Astrocyte of the spinal cord (primary cell): ENCODE measurements at regions not wholly inside any gene's neighbourhood (a gene's known extent, or its start where the extent isn't known, plus 50 kb on each side); places are given as distances from the start of the nearest gene placed in this dataset.

Experiments
- DNase-seq: peaks from one replicate; pipeline ENCODE4 v3.0.0; 2011; ENCODE audit warnings: low read depth, low spot score
- H3K4me3 ChIP-seq: 2 replicates; pipeline ENCODE4 v1.5.1; 2011; ENCODE audit warnings: low read depth, mild to moderate bottlenecking, low read length, moderate library complexity
- CTCF ChIP-seq: IDR thresholded peaks from 2 replicates; pipeline ENCODE4 v1.5.1; 2012; ENCODE audit warnings: low read depth, mild to moderate bottlenecking, low read length, inconsistent platforms
- in situ Hi-C: cut with HindIII; loops from 2 replicates; pipeline ENCODE4 v1.10.0; 2017; ENCODE audit warnings: low sequenced_read_pairs

- no peak overlapping the region for H3K4me3 ChIP-seq
- no peak for TF ChIP-seq CTCF
These were observed 60.8 kb upstream of the F3 start for GRCh38 chr1:94602316-94602715.

GRCh38 chr1:94600556-94600955 is 59.0 kb upstream of the F3 start:
- no peak for DNase-seq
- H3K4me3 ChIP-seq = no peak overlapping the region
- in situ Hi-C loops = no loop called here
- no peak for TF ChIP-seq CTCF

More at GRCh38 chr1:94602316-94602715, 60.8 kb upstream of the F3 start:
- DNase-seq = peak; percentile 65
- in situ Hi-C loops = no loop called here

GRCh38 chr1:94599095-94599813 is 57.7 kb upstream of the F3 start:
- no peak overlapping the region for H3K4me3 ChIP-seq
- peak; percentile 65 for TF ChIP-seq CTCF
- in situ Hi-C loops = no loop called here
- no peak for DNase-seq

- no peak for TF ChIP-seq CTCF
- DNase-seq = no peak
- in situ Hi-C loops = no loop called here
- H3K4me3 ChIP-seq = no peak overlapping the region
These were observed 56.1 kb upstream of the F3 start for GRCh38 chr1:94597701-94598100.

- in situ Hi-C loops = no loop called here
- DNase-seq = no peak
- H3K4me3 ChIP-seq = no peak overlapping the region
- TF ChIP-seq CTCF = no peak
These were observed 54.7 kb upstream of the F3 start for GRCh38 chr1:94596260-94596659.

GRCh38 chr1:94595658-94596057 is 54.1 kb upstream of the F3 start:
- no peak for TF ChIP-seq CTCF
- in situ Hi-C loops = no loop called here
- H3K4me3 ChIP-seq = no peak overlapping the region
- DNase-seq = no peak
